Uterus (tissue), 3 donors: ENCODE measurements at regions not wholly inside any gene's neighbourhood (a gene's known extent, or its start where the extent isn't known, plus 50 kb on each side); places are given as distances from the start of the nearest gene placed in this dataset.
A peak's percentile ranks its signal among the peaks of the same experiment; 100 is the strongest.

Source experiments
- DNase-seq, 2 donors: peaks; one replicate each; pipeline ENCODE4 v3.0.0-alpha.2; 2019 to 2020
- H3K27ac ChIP-seq, 2 donors: fragments of 200-600 bp; sonication (generic); 1 replicate in 1 of 2; 2 replicates in 1 of 2; pipeline ENCODE4 v1.5.1; 2016 to 2018
- H3K27me3 ChIP-seq, 2 donors: fragments of 200-600 bp; sonication (generic); one replicate each; pipeline ENCODE4 v1.5.1; 2018 to 2019; ENCODE audit warnings: control low read depth in 1 of 2
- H3K36me3 ChIP-seq, 2 donors: fragments of 200-600 bp; sonication (generic); one replicate each; pipeline ENCODE4 v1.5.1; 2019; ENCODE audit warnings: control low read depth in 1 of 2
- H3K4me1 ChIP-seq, 2 donors: fragments of 200-600 bp; sonication (generic); one replicate each; pipeline ENCODE4 v1.5.1; 2018 to 2019; ENCODE audit warnings: control low read depth in 1 of 2
- H3K4me3 ChIP-seq, 2 donors: fragments of 200-600 bp; sonication (generic); 1 replicate in 1 of 2; 2 replicates in 1 of 2; pipeline ENCODE4 v1.5.1; 2018 to 2019; ENCODE audit warnings: mild to moderate bottlenecking in 1 of 2
- H3K9me3 ChIP-seq, 2 donors: fragments of 200-600 bp; sonication (generic); one replicate each; pipeline ENCODE4 v1.5.1; 2019; ENCODE audit warnings: control low read depth in 1 of 2
- CTCF ChIP-seq, 4 experiments: fragments of 200-600 bp in 2 of 4; fragments of 450-650 bp in 2 of 4; sonication (generic) in 2 of 4; IDR thresholded peaks; one replicate each; pipeline ENCODE4 v1.5.1; 2016 to 2019; ENCODE audit warnings: antibody characterized with exemption in 4 of 4, mild to moderate bottlenecking in 2 of 4, moderate library complexity in 1 of 4
- POLR2A ChIP-seq, 2 donors: fragments of 450-650 bp; IDR thresholded peaks; one replicate each; pipeline ENCODE4 v1.6.1; 2016; ENCODE audit warnings: antibody characterized with exemption in 2 of 2, mild to moderate bottlenecking in 1 of 2, moderate library complexity in 1 of 2
- intact Hi-C: fragments of 100-400 bp; cut with DNase I; formaldehyde crosslinking; loops from one replicate; pipeline ENCODE4 v1.15.1; 2023; ENCODE audit warnings: low total_unique reads
- donor health status: DM: yes; HTN: yes; CAD: no.

- TF ChIP-seq POLR2A (IDR thresholded peaks at IDR 0.05) (no peak), CTCF (IDR thresholded peaks at IDR 0.05) (no peak)
- intact Hi-C loops, result no loop called here
- no peaks in the 10 kb centered on the region for H3K4me1 ChIP-seq
- H3K27ac ChIP-seq, result no peak overlapping the region
- no peak overlapping the region for H3K4me3 ChIP-seq
- no peaks in the 10 kb centered on the region for H3K9me3 ChIP-seq
- no peaks in the 10 kb centered on the region for H3K36me3 ChIP-seq
- H3K27me3 ChIP-seq, result no peaks in the 10 kb centered on the region
- no peak for DNase-seq
These were observed 211.0 kb upstream of the LMCD1 start for GRCh38 chr3:8290611-8291010.

DNA sequence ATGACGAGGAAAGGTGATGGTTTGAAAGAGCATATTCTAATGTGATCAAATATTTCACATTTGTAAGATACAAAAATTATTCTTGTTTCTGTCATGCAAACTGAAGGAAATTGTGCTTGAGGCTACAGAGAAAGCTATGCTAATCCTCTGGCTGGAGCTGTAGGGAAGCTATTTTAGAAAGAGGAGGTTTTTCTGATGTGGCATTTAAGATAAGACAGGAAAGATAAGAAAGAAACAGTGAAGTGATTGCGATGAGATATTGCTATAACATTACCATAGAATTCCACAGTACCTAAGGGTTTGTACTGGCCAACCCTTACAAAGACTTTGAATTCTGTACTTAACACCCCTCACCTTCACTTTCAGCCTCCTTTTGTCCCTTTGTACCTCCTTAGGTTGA, 205.2 kb upstream of the LMCD1 start:
- Histone ChIP-seq H3K36me3 (no peaks in the 10 kb centered on the region), H3K27me3 (no peaks in the 10 kb centered on the region), H3K27ac (no peak overlapping the region), H3K4me3 (no peak overlapping the region), H3K9me3 (no peaks in the 10 kb centered on the region), H3K4me1 (no peaks in the 10 kb centered on the region)
- no peak for TF ChIP-seq POLR2A (IDR thresholded peaks at IDR 0.05)
- no peak for TF ChIP-seq CTCF (IDR thresholded peaks at IDR 0.05)
- DNase-seq, result no peak
- intact Hi-C loops, result no loop called here

DNA sequence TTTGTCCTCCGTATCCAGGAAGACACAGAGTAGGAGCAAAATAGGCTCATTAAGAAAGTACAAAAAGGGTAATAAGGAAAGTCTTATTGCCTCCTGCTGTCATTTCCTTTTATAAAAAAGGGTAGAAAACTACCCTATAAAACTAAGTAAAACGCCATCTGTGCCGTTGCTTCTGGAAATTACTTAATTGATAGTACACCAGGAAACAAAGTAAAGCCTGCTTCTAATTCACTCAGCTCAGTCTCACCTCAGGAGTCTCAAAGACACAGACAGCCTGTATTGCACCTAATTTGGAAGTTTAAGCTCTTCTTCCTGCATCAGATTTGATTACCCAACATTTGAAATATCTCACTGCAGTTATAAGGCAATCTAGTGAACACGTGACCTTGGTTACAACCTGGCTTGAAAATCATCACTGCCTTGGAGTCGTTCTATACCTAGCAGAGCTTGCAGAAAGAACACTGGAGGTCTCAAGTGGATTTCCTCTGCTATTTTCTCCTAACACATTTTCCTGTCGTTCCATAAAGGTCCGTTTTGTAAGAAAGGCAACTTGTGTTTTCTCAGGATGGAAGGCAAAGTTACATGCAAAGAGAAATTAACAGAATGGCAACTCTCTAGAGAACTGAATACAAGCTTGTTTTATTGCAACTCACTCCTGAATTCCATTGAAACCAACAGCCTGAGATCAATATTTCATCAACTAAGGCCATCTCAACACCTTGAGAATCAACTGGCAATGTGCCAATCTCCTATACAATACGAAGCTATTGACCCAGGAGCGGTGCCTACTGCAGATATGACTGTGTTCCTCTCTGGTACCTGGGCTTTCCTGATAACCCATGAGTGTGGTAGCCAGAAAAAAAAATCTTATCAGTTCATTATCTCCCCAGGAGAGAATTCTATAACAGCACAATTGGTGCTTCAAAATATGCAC, 203.3 kb upstream of the LMCD1 start:
- H3K27me3 ChIP-seq, result no peaks in the 10 kb centered on the region
- TF ChIP-seq POLR2A (IDR thresholded peaks at IDR 0.05) (no peak), CTCF (IDR thresholded peaks at IDR 0.05) (no peak)
- no peak for DNase-seq

GRCh38 chr3:8301977-8302735, 199.5 kb upstream of the LMCD1 start:
- Histone ChIP-seq H3K4me1 (no peaks in the 10 kb centered on the region), H3K36me3 (no peaks in the 10 kb centered on the region), H3K4me3 (no peak overlapping the region), H3K27ac (no peak overlapping the region), H3K27me3 (no peaks in the 10 kb centered on the region), H3K9me3 (no peaks in the 10 kb centered on the region)
- TF ChIP-seq POLR2A (IDR thresholded peaks at IDR 0.05) (no peak), CTCF (IDR thresholded peaks at IDR 0.05) (peak; percentile 37 to 52 (median 46))
- intact Hi-C loops, result no loop called here
- no peak for DNase-seq

More for the DNA sequence above, 203.3 kb upstream of the LMCD1 start:
- intact Hi-C loops, result no loop called here
- no peak overlapping the region for H3K27ac ChIP-seq
- H3K36me3 ChIP-seq, result no peaks in the 10 kb centered on the region
- no peak overlapping the region for H3K4me3 ChIP-seq
- H3K9me3 ChIP-seq, result no peaks in the 10 kb centered on the region
- H3K4me1 ChIP-seq, result no peaks in the 10 kb centered on the region

DNA sequence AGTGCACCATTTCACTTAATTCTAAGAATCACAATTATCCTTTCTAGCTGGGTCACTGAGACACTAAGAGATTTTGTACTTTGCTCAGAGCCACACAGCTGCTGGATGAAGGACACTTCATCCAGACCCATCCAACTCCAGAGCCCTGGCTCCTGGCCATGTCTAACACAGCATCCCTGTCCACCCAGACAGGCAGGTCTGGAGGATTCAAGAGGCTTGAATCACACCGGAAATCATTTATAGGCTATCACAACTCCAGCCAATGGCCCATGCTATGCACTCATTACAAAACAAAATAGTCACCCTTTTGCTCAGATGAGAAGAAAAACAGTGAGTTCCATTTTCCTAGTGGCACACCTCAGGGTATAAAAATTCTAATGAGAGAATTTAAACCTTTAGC, 198.2 kb upstream of the LMCD1 start:
- Histone ChIP-seq H3K36me3 (no peaks in the 10 kb centered on the region), H3K27me3 (no peaks in the 10 kb centered on the region), H3K9me3 (no peaks in the 10 kb centered on the region), H3K4me1 (no peaks in the 10 kb centered on the region), H3K27ac (no peak overlapping the region), H3K4me3 (no peak overlapping the region)
- TF ChIP-seq CTCF (IDR thresholded peaks at IDR 0.05) (no peak), POLR2A (IDR thresholded peaks at IDR 0.05) (no peak)
- no peak for DNase-seq
- intact Hi-C loops, result no loop called here
